T-helper 1 cell treated with Interleukin-12 subunit alpha and Interleukin-12 subunit beta and Interleukin-4 antibody, amounts not matched to agents 30 μg/mL and 1 μg/mL, for 36 hours (primary cell): ENCODE measurements at regions not wholly inside any gene's neighbourhood (a gene's known extent, or its start where the extent isn't known, plus 50 kb on each side); places are given as distances from the start of the nearest gene placed in this dataset.
"Not testable (repeated sequence)": the region's sequence is repeated elsewhere in the genome, so short reads cannot be mapped to it uniquely, and the experiment has no call there.

Source experiments
- H3K27ac Mint-ChIP-seq: one replicate; pipeline ENCODE4 v1.8.0; 2021; ENCODE audit warnings: mild to moderate bottlenecking, mixed read lengths
- H3K27me3 Mint-ChIP-seq: one replicate; pipeline ENCODE4 v1.8.0; 2021; ENCODE audit warnings: low read depth, mixed read lengths
- H3K36me3 Mint-ChIP-seq: one replicate; pipeline ENCODE4 v1.8.0; 2021; ENCODE audit warnings: low read depth, mixed read lengths
- H3K4me1 Mint-ChIP-seq: one replicate; pipeline ENCODE4 v1.8.0; 2021; ENCODE audit warnings: low read depth, mixed read lengths
- H3K4me3 Mint-ChIP-seq: one replicate; pipeline ENCODE4 v1.8.0; 2021; ENCODE audit warnings: mild to moderate bottlenecking, moderate library complexity, mixed read lengths
- H3K9me3 Mint-ChIP-seq: one replicate; pipeline ENCODE4 v1.8.0; 2021; ENCODE audit warnings: mixed read lengths

- Mint-ChIP-seq H3K27me3 (no peaks in the 10 kb centered on the region), H3K9me3 (no peaks in the 10 kb centered on the region), H3K36me3 (no peaks in the 10 kb centered on the region), H3K4me1 (no peaks in the 10 kb centered on the region), H3K27ac (no peak overlapping the region), H3K4me3 (no peak overlapping the region)
Measured at GRCh38 chr18:68186039-68186438, 528.9 kb downstream of the TMX3 start.

- no peaks in the 10 kb centered on the region for H3K27me3 Mint-ChIP-seq
- no peak overlapping the region for H3K4me3 Mint-ChIP-seq
- H3K36me3 Mint-ChIP-seq, result no peaks in the 10 kb centered on the region
- H3K27ac Mint-ChIP-seq, result no peak overlapping the region
- no peaks in the 10 kb centered on the region for H3K9me3 Mint-ChIP-seq
- no peaks in the 10 kb centered on the region for H3K4me1 Mint-ChIP-seq
Measured at GRCh38 chr18:68181956-68182355, 533.0 kb downstream of the TMX3 start.

GRCh38 chr18:68179811-68180210, 535.1 kb downstream of the TMX3 start:
- H3K9me3 Mint-ChIP-seq, result no peaks in the 10 kb centered on the region
- no peaks in the 10 kb centered on the region for H3K36me3 Mint-ChIP-seq
- no peak overlapping the region for H3K4me3 Mint-ChIP-seq
- no peaks in the 10 kb centered on the region for H3K27me3 Mint-ChIP-seq
- no peak overlapping the region for H3K27ac Mint-ChIP-seq
- no peaks in the 10 kb centered on the region for H3K4me1 Mint-ChIP-seq

- H3K27me3 Mint-ChIP-seq, result no peaks in the 10 kb centered on the region
- H3K27ac Mint-ChIP-seq, result no peak overlapping the region
- no peaks in the 10 kb centered on the region for H3K9me3 Mint-ChIP-seq
- no peaks in the 10 kb centered on the region for H3K36me3 Mint-ChIP-seq
- no peak overlapping the region for H3K4me3 Mint-ChIP-seq
- no peaks in the 10 kb centered on the region for H3K4me1 Mint-ChIP-seq
Measured at GRCh38 chr18:68178921-68179320, 536.0 kb downstream of the TMX3 start.

- no peaks in the 10 kb centered on the region for H3K9me3 Mint-ChIP-seq
- no peaks in the 10 kb centered on the region for H3K36me3 Mint-ChIP-seq
- H3K27me3 Mint-ChIP-seq, result no peaks in the 10 kb centered on the region
- H3K4me1 Mint-ChIP-seq, result no peaks in the 10 kb centered on the region
- no peak overlapping the region for H3K4me3 Mint-ChIP-seq
- no peak overlapping the region for H3K27ac Mint-ChIP-seq
Measured at GRCh38 chr18:68177807-68178702, 536.9 kb downstream of the TMX3 start.

GRCh38 chr18:68176901-68177300, 538.0 kb downstream of the TMX3 start:
- Mint-ChIP-seq H3K9me3 (no peaks in the 10 kb centered on the region), H3K4me1 (no peaks in the 10 kb centered on the region), H3K4me3 (no peak overlapping the region), H3K36me3 (no peaks in the 10 kb centered on the region), H3K27me3 (no peaks in the 10 kb centered on the region), H3K27ac (no peak overlapping the region)

- no peaks in the 10 kb centered on the region for H3K27me3 Mint-ChIP-seq
- no peaks in the 10 kb centered on the region for H3K4me1 Mint-ChIP-seq
- no peak overlapping the region for H3K4me3 Mint-ChIP-seq
- H3K36me3 Mint-ChIP-seq, result no peaks in the 10 kb centered on the region
- H3K9me3 Mint-ChIP-seq, result no peaks in the 10 kb centered on the region
- H3K27ac Mint-ChIP-seq, result no peak overlapping the region
Measured at GRCh38 chr18:68172842-68173549, 541.9 kb downstream of the TMX3 start.

GRCh38 chr18:68164909-68165308, 550.0 kb downstream of the TMX3 start:
- Mint-ChIP-seq H3K36me3 (no peaks in the 10 kb centered on the region), H3K4me1 (no peaks in the 10 kb centered on the region), H3K27me3 (no peaks in the 10 kb centered on the region), H3K4me3 (no peak overlapping the region), H3K27ac (no peak overlapping the region), H3K9me3 (no peaks in the 10 kb centered on the region)

GRCh38 chr18:68153821-68154220, 561.1 kb downstream of the TMX3 start:
- not testable (repeated sequence) for H3K27me3 Mint-ChIP-seq, H3K4me3 Mint-ChIP-seq, H3K9me3 Mint-ChIP-seq, H3K4me1 Mint-ChIP-seq, H3K36me3 Mint-ChIP-seq, H3K27ac Mint-ChIP-seq

GRCh38 chr18:68152770-68153169, 562.1 kb downstream of the TMX3 start:
- Mint-ChIP-seq H3K4me3 (no peak overlapping the region), H3K4me1 (no peaks in the 10 kb centered on the region), H3K9me3 (no peaks in the 10 kb centered on the region), H3K27me3 (no peaks in the 10 kb centered on the region), H3K36me3 (no peaks in the 10 kb centered on the region), H3K27ac (no peak overlapping the region)

- H3K4me1 Mint-ChIP-seq, result no peaks in the 10 kb centered on the region
- no peaks in the 10 kb centered on the region for H3K9me3 Mint-ChIP-seq
- no peaks in the 10 kb centered on the region for H3K27me3 Mint-ChIP-seq
- H3K4me3 Mint-ChIP-seq, result no peak overlapping the region
- H3K36me3 Mint-ChIP-seq, result no peaks in the 10 kb centered on the region
- H3K27ac Mint-ChIP-seq, result no peak overlapping the region
Measured at GRCh38 chr18:68150961-68151360, 563.9 kb downstream of the TMX3 start.

GRCh38 chr18:68148863-68149262, 566.0 kb downstream of the TMX3 start:
- Mint-ChIP-seq H3K4me1 (no peaks in the 10 kb centered on the region), H3K27me3 (no peaks in the 10 kb centered on the region), H3K4me3 (no peak overlapping the region), H3K9me3 (no peaks in the 10 kb centered on the region), H3K36me3 (no peaks in the 10 kb centered on the region), H3K27ac (no peak overlapping the region)

GRCh38 chr18:68147728-68148127, 567.2 kb downstream of the TMX3 start:
- Mint-ChIP-seq H3K9me3 (no peaks in the 10 kb centered on the region), H3K27me3 (no peaks in the 10 kb centered on the region), H3K36me3 (no peaks in the 10 kb centered on the region), H3K27ac (no peak overlapping the region), H3K4me1 (no peaks in the 10 kb centered on the region), H3K4me3 (no peak overlapping the region)

GRCh38 chr18:68121826-68122225, 593.1 kb downstream of the TMX3 start:
- Mint-ChIP-seq H3K4me3 (no peak overlapping the region), H3K27me3 (no peaks in the 10 kb centered on the region), H3K36me3 (no peaks in the 10 kb centered on the region), H3K9me3 (no peaks in the 10 kb centered on the region), H3K27ac (no peak overlapping the region), H3K4me1 (no peaks in the 10 kb centered on the region)

GRCh38 chr18:68121308-68121707, 593.6 kb downstream of the TMX3 start:
- H3K4me3 Mint-ChIP-seq, result no peak overlapping the region
- H3K9me3 Mint-ChIP-seq, result no peaks in the 10 kb centered on the region
- H3K36me3 Mint-ChIP-seq, result no peaks in the 10 kb centered on the region
- H3K27me3 Mint-ChIP-seq, result no peaks in the 10 kb centered on the region
- H3K4me1 Mint-ChIP-seq, result no peaks in the 10 kb centered on the region
- H3K27ac Mint-ChIP-seq, result no peak overlapping the region
